ENCODE measurements at regions not wholly inside any gene's neighbourhood (a gene's known extent, or its start where the extent isn't known, plus 50 kb on each side); places are given as distances from the start of the nearest gene placed in this dataset.

GRCh38 chr6:82686719-82687118 is 323.1 kb downstream of the TPBG start:
- H3K27me3 ChIP-seq = no peaks in the 10 kb centered on the region
- intact Hi-C loops (cut with DNase I) = no loop called here
- H3K27ac ChIP-seq = no peak overlapping the region
- no peak for ATAC-seq
- H3K36me3 ChIP-seq = no peaks in the 10 kb centered on the region
- H3K4me3 ChIP-seq = no peak overlapping the region
- no peaks in the 10 kb centered on the region for H3K4me1 ChIP-seq
- H3K9me3 ChIP-seq = no peaks in the 10 kb centered on the region
- 53% methylated on average over 3 of the region's 3 CpGs for WGBS (ENCODE audit: insufficient coverage, low coverage, low lambda C conversion rate, missing lambda C conversion rate)
- DNase-seq = no peak
- TF ChIP-seq POLR2A (IDR thresholded peaks at IDR 0.05) = no peak
- TF ChIP-seq, protein P1, sequence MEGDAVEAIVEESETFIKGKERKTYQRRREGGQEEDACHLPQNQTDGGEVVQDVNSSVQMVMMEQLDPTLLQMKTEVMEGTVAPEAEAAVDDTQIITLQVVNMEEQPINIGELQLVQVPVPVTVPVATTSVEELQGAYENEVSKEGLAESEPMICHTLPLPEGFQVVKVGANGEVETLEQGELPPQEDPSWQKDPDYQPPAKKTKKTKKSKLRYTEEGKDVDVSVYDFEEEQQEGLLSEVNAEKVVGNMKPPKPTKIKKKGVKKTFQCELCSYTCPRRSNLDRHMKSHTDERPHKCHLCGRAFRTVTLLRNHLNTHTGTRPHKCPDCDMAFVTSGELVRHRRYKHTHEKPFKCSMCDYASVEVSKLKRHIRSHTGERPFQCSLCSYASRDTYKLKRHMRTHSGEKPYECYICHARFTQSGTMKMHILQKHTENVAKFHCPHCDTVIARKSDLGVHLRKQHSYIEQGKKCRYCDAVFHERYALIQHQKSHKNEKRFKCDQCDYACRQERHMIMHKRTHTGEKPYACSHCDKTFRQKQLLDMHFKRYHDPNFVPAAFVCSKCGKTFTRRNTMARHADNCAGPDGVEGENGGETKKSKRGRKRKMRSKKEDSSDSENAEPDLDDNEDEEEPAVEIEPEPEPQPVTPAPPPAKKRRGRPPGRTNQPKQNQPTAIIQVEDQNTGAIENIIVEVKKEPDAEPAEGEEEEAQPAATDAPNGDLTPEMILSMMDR (IDR thresholded peaks at IDR 0.05) = no peak

GRCh38 chr6:82687855-82688254 is 324.2 kb downstream of the TPBG start:
- H3K4me3 ChIP-seq = no peak overlapping the region
- DNase-seq (no peak), ATAC-seq (no peak)
- TF ChIP-seq POLR2A (IDR thresholded peaks at IDR 0.05) = no peak
- TF ChIP-seq, protein P1 (IDR thresholded peaks at IDR 0.05) = no peak
- no peak overlapping the region for H3K27ac ChIP-seq
- intact Hi-C loops (cut with DNase I) = no loop called here
- no peaks in the 10 kb centered on the region for H3K9me3 ChIP-seq
- H3K4me1 ChIP-seq = no peaks in the 10 kb centered on the region
- 48% methylated on average over 7 of the region's 7 CpGs for WGBS (ENCODE audit: insufficient coverage, low coverage, low lambda C conversion rate, missing lambda C conversion rate)
- no peaks in the 10 kb centered on the region for H3K36me3 ChIP-seq
- H3K27me3 ChIP-seq = no peaks in the 10 kb centered on the region

- H3K4me3 ChIP-seq = no peak overlapping the region
- no peak for DNase-seq
- H3K27ac ChIP-seq = no peak overlapping the region
- H3K9me3 ChIP-seq = no peaks in the 10 kb centered on the region
- no peaks in the 10 kb centered on the region for H3K27me3 ChIP-seq
- TF ChIP-seq, protein P1 (IDR thresholded peaks at IDR 0.05) = no peak
- no peak for TF ChIP-seq POLR2A (IDR thresholded peaks at IDR 0.05)
- no peaks in the 10 kb centered on the region for H3K4me1 ChIP-seq
- 69% methylated on average over 6 of the region's 6 CpGs for WGBS (ENCODE audit: insufficient coverage, low coverage, low lambda C conversion rate, missing lambda C conversion rate)
- ATAC-seq = no peak
- intact Hi-C loops (cut with DNase I) = no loop called here
- no peaks in the 10 kb centered on the region for H3K36me3 ChIP-seq
Measured at GRCh38 chr6:82690283-82690682, 326.7 kb downstream of the TPBG start.

- DNase-seq (no peak), ATAC-seq (no peak)
- TF ChIP-seq, protein P1 (IDR thresholded peaks at IDR 0.05) = no peak
- intact Hi-C loops (cut with DNase I) = no loop called here
- no peaks in the 10 kb centered on the region for H3K27me3 ChIP-seq
- no peak overlapping the region for H3K4me3 ChIP-seq
- H3K9me3 ChIP-seq = no peaks in the 10 kb centered on the region
- no peaks in the 10 kb centered on the region for H3K4me1 ChIP-seq
- no peak overlapping the region for H3K27ac ChIP-seq
- no peaks in the 10 kb centered on the region for H3K36me3 ChIP-seq
Measured at GRCh38 chr6:82691997-82692396, 328.4 kb downstream of the TPBG start.

DNA sequence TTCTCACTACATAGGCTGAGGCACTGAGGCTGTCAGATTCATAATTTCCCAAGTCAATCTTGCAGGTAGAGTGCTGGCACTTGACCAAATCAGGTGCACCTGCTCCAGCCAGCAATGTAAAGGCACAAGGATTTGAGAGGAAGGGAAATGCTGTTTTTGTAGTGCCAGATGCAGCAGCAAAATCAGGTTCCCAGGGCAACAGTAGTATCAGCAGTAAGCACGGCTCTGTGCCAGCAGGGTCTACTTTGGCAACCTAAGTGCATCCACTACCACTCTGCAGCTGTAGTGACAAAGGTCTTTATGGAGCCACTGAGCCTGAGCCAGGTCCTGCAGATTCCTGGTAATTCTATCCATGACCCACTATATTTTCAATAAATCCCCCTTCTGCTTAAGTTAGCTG is 329.5 kb downstream of the TPBG start:
- Histone ChIP-seq H3K36me3 (no peaks in the 10 kb centered on the region), H3K4me3 (no peak overlapping the region), H3K27ac (no peak overlapping the region), H3K27me3 (no peaks in the 10 kb centered on the region), H3K9me3 (no peaks in the 10 kb centered on the region), H3K4me1 (no peaks in the 10 kb centered on the region)
- intact Hi-C loops (cut with DNase I) = no loop called here
- no peak for TF ChIP-seq POLR2A (IDR thresholded peaks at IDR 0.05)
- TF ChIP-seq, protein P1 (IDR thresholded peaks at IDR 0.05) = no peak
- DNase-seq (no peak), ATAC-seq (no peak)
- no CpG with 5 or more reads among the region's 1 CpG for WGBS (ENCODE audit: insufficient coverage, low coverage, low lambda C conversion rate, missing lambda C conversion rate)

All from right lobe of liver (tissue), 6 donors.